DND-41 (cell line): ENCODE measurements at regions not wholly inside any gene's neighbourhood (a gene's known extent, or its start where the extent isn't known, plus 50 kb on each side); places are given as distances from the start of the nearest gene placed in this dataset.

Experiments used
- ATAC-seq: fragments of 200-7000 bp; cut with Tn5 transposase; 3 replicates; pipeline ENCODE4 v1.9.1; 2021; ENCODE audit warnings: low read depth; ENCODE audit not compliant: insufficient read depth
- DNase-seq: peaks from one replicate; pipeline ENCODE4 v3.0.0-alpha.2; 2020
- H2AFZ ChIP-seq: 2 replicates; pipeline ENCODE4 v1.6.0; 2012; ENCODE audit warnings: low read depth, low read length
- H3K27ac ChIP-seq: 2 replicates; pipeline ENCODE4 v1.5.1; 2012; ENCODE audit warnings: low read length, inconsistent platforms
- H3K27me3 ChIP-seq: fragments of 200-600 bp; sonication (generic); 2 replicates; pipeline ENCODE4 v1.6.0; 2012; ENCODE audit warnings: low read length, mild to moderate bottlenecking, inconsistent platforms; ENCODE audit not compliant: insufficient read depth, poor library complexity
- H3K36me3 ChIP-seq: 2 replicates; pipeline ENCODE4 v1.5.1; 2012; ENCODE audit warnings: low read length, inconsistent platforms; ENCODE audit not compliant: insufficient read depth
- H3K4me1 ChIP-seq: 2 replicates; pipeline ENCODE4 v1.5.1; 2012; ENCODE audit warnings: mild to moderate bottlenecking, low read length; ENCODE audit not compliant: insufficient read depth
- H3K4me2 ChIP-seq: 2 replicates; pipeline ENCODE4 v1.6.0; 2012; ENCODE audit warnings: mild to moderate bottlenecking, moderate library complexity, low read length, inconsistent platforms; ENCODE audit not compliant: insufficient read depth
- H3K4me3 ChIP-seq, 2 experiments: fragments of 200-600 bp in 1 of 2; shearing (Covaris generic) in 1 of 2; 2 replicates each; pipeline ENCODE4 v1.5.1; 2012 to 2016; ENCODE audit warnings: inconsistent platforms in 2 of 2, low read length in 2 of 2, mild to moderate bottlenecking in 2 of 2, low read depth in 1 of 2, moderate library complexity in 1 of 2
- H3K79me2 ChIP-seq: 2 replicates; pipeline ENCODE4 v1.6.0; 2012; ENCODE audit warnings: low read length, inconsistent platforms; ENCODE audit not compliant: insufficient read depth
- H3K9ac ChIP-seq: 2 replicates; pipeline ENCODE4 v1.6.0; 2012; ENCODE audit warnings: low read depth, mild to moderate bottlenecking, inconsistent platforms, low read length, moderate library complexity
- H3K9me3 ChIP-seq: 2 replicates; pipeline ENCODE4 v1.5.1; 2012; ENCODE audit warnings: low read length, moderate library complexity, mild to moderate bottlenecking, inconsistent platforms; ENCODE audit not compliant: insufficient read depth, severe bottlenecking
- H4K20me1 ChIP-seq: 2 replicates; pipeline ENCODE4 v1.6.0; 2012; ENCODE audit warnings: low read length; ENCODE audit not compliant: insufficient read depth
- CTCF ChIP-seq: IDR thresholded peaks from 2 replicates; pipeline ENCODE4 v1.5.1; 2012; ENCODE audit warnings: borderline replicate concordance, low read length, moderate library complexity, mild to moderate bottlenecking; ENCODE audit not compliant: poor library complexity, severe bottlenecking; ENCODE audit errors: extremely low read depth
- EZH2 ChIP-seq: IDR thresholded peaks from 3 replicates; pipeline ENCODE4 v1.6.1; 2012; ENCODE audit warnings: borderline replicate concordance, low read depth, mild to moderate bottlenecking, moderate library complexity, low read length, inconsistent platforms; ENCODE audit not compliant: severe bottlenecking

- no peaks in the 10 kb centered on the region for H4K20me1 ChIP-seq
- no peak overlapping the region for H3K27ac ChIP-seq
- no peaks in the 10 kb centered on the region for H3K79me2 ChIP-seq
- TF ChIP-seq CTCF (no peak), EZH2 (no peak)
- H3K9me3 ChIP-seq, result no peaks in the 10 kb centered on the region
- no peak overlapping the region for H2AFZ ChIP-seq
- no peak overlapping the region for H3K4me3 ChIP-seq
- no peak overlapping the region for H3K9ac ChIP-seq
- H3K27me3 ChIP-seq, result no peaks in the 10 kb centered on the region
- DNase-seq (no peak), ATAC-seq (no peak)
- H3K4me2 ChIP-seq, result no peak overlapping the region
- H3K4me1 ChIP-seq, result no peaks in the 10 kb centered on the region
- no peaks in the 10 kb centered on the region for H3K36me3 ChIP-seq
Measured at GRCh38 chr14:80426683-80427082, 215.4 kb upstream of the DIO2 start.

- no peaks in the 10 kb centered on the region for H3K27me3 ChIP-seq
- TF ChIP-seq CTCF (no peak), EZH2 (no peak)
- H3K4me2 ChIP-seq, result no peak overlapping the region
- no peak overlapping the region for H2AFZ ChIP-seq
- no peak for ATAC-seq
- no peak overlapping the region for H3K27ac ChIP-seq
- H3K36me3 ChIP-seq, result no peaks in the 10 kb centered on the region
- no peaks in the 10 kb centered on the region for H3K4me1 ChIP-seq
- no peaks in the 10 kb centered on the region for H4K20me1 ChIP-seq
- H3K79me2 ChIP-seq, result no peaks in the 10 kb centered on the region
- no peaks in the 10 kb centered on the region for H3K9me3 ChIP-seq
- no peak overlapping the region for H3K9ac ChIP-seq
- H3K4me3 ChIP-seq, result no peak overlapping the region
- DNase-seq, result no peak
Measured at GRCh38 chr14:80425686-80426085, 214.4 kb upstream of the DIO2 start.

- Histone ChIP-seq H3K36me3 (no peaks in the 10 kb centered on the region), H2AFZ (no peak overlapping the region), H3K9ac (no peak overlapping the region), H3K79me2 (no peaks in the 10 kb centered on the region), H3K4me1 (no peaks in the 10 kb centered on the region), H3K27me3 (no peaks in the 10 kb centered on the region), H3K9me3 (no peaks in the 10 kb centered on the region), H3K4me2 (no peak overlapping the region), H4K20me1 (no peaks in the 10 kb centered on the region), H3K4me3 (no peak overlapping the region), H3K27ac (no peak overlapping the region)
- ATAC-seq (no peak), DNase-seq (no peak)
- no peak for TF ChIP-seq EZH2
- no peak for TF ChIP-seq CTCF
Measured at GRCh38 chr14:80419769-80420168, 208.5 kb upstream of the DIO2 start.

- Histone ChIP-seq H3K4me3 (no peak overlapping the region), H3K4me2 (no peak overlapping the region), H3K36me3 (no peaks in the 10 kb centered on the region), H3K9ac (no peak overlapping the region), H3K79me2 (no peaks in the 10 kb centered on the region), H2AFZ (no peak overlapping the region), H3K9me3 (no peaks in the 10 kb centered on the region), H3K27me3 (no peaks in the 10 kb centered on the region), H4K20me1 (no peaks in the 10 kb centered on the region), H3K27ac (no peak overlapping the region), H3K4me1 (no peaks in the 10 kb centered on the region)
- DNase-seq, result no peak
- TF ChIP-seq EZH2 (no peak), CTCF (no peak)
- no peak for ATAC-seq
Measured at GRCh38 chr14:80419345-80419744, 208.0 kb upstream of the DIO2 start.
